ENCODE measurements at regions not wholly inside any gene's neighbourhood (a gene's known extent, or its start where the extent isn't known, plus 50 kb on each side); places are given as distances from the start of the nearest gene placed in this dataset.
A peak's percentile ranks its signal among the peaks of the same experiment; 100 is the strongest.

- DNase-seq, result no peak
These were observed 148.0 kb upstream of the SLC6A11 start for GRCh38 chr3:10667901-10668476.

GRCh38 chr3:10669490-10670048 is 146.5 kb upstream of the SLC6A11 start:
- DNase-seq, result no peak

GRCh38 chr3:10672422-10672821 is 143.6 kb upstream of the SLC6A11 start:
- DNase-seq, result no peak

- DNase-seq, result no peak
These were observed 141.4 kb upstream of the SLC6A11 start for GRCh38 chr3:10674578-10674977.

GRCh38 chr3:10676905-10677304 is 139.1 kb upstream of the SLC6A11 start:
- no peak for DNase-seq

GRCh38 chr3:10678796-10679376 is 137.1 kb upstream of the SLC6A11 start:
- no peak for DNase-seq

- no peak for DNase-seq
These were observed 135.2 kb upstream of the SLC6A11 start for GRCh38 chr3:10680796-10681195.

- no peak for DNase-seq
These were observed 133.3 kb upstream of the SLC6A11 start for GRCh38 chr3:10682692-10683091.

GRCh38 chr3:10683106-10683505 is 132.9 kb upstream of the SLC6A11 start:
- no peak for DNase-seq

GRCh38 chr3:10688126-10688525 is 127.9 kb upstream of the SLC6A11 start:
- DNase-seq, result no peak

GRCh38 chr3:10688548-10689172 is 127.4 kb upstream of the SLC6A11 start:
- DNase-seq, result no peak

GRCh38 chr3:10692039-10692622 is 123.9 kb upstream of the SLC6A11 start:
- no peak for DNase-seq

GRCh38 chr3:10693457-10693856 is 122.6 kb upstream of the SLC6A11 start:
- DNase-seq, result no peak

- no peak for DNase-seq
These were observed 121.8 kb upstream of the SLC6A11 start for GRCh38 chr3:10694179-10694578.

GRCh38 chr3:10695186-10695585 is 120.8 kb upstream of the SLC6A11 start:
- peak; percentile 16 to 63 for DNase-seq

- peak; percentile 70 to 99 for DNase-seq
These were observed 120.3 kb upstream of the SLC6A11 start for GRCh38 chr3:10695595-10696285.

GRCh38 chr3:10697918-10698317 is 118.1 kb upstream of the SLC6A11 start:
- no peak for DNase-seq

GRCh38 chr3:10700821-10701220 is 115.2 kb upstream of the SLC6A11 start:
- DNase-seq, result peak in 1 of 2 donors; percentile 41

GRCh38 chr3:10702961-10703740 is 112.9 kb upstream of the SLC6A11 start:
- DNase-seq, result no peak

- peak; percentile 22 to 26 for DNase-seq
These were observed 112.2 kb upstream of the SLC6A11 start for GRCh38 chr3:10703875-10704274.

GRCh38 chr3:10706156-10706739 is 109.8 kb upstream of the SLC6A11 start:
- DNase-seq, result no peak

Data from inflammatory macrophage treated with lipopolysaccharide for 1 hour (primary cell).